ENCODE measurements at regions not wholly inside any gene's neighbourhood (a gene's known extent, or its start where the extent isn't known, plus 50 kb on each side); places are given as distances from the start of the nearest gene placed in this dataset.

- ChIA-PET POLR2A (no interaction called here), CTCF (no interaction called here)
- Histone ChIP-seq H3K9me3 (no peaks in the 10 kb centered on the region), H4K20me1 (ENCODE audit: insufficient read depth) (no peaks in the 10 kb centered on the region), H3K9ac (no peak overlapping the region), H3K79me2 (ENCODE audit: insufficient read depth) (no peaks in the 10 kb centered on the region), H3F3A (replicated peaks; ENCODE audit: insufficient read depth) (no peaks in the 10 kb centered on the region), H3K9me2 (no peaks in the 10 kb centered on the region), H3K4me3 (ENCODE audit: low read depth in 2 of 2, low read length in 1 of 2) (no peak overlapping the region), H2AFZ (ENCODE audit: low read depth) (no peak overlapping the region), H3K4me1 (ENCODE audit: control insufficient read depth in 1 of 2, insufficient read depth in 2 of 2, low read depth in 1 of 2, low read length in 1 of 2) (peaks cover 0 to 6% of the 10 kb centered on the region in 2 experiments; a peak in 3 of 4 replicates), H3K36me3 (replicated peaks in 1 of 2; ENCODE audit: control insufficient read depth in 1 of 2, insufficient read depth in 2 of 2, low read length in 1 of 2) (no peaks in the 10 kb centered on the region), H3K27ac (ENCODE audit: low read depth in 2 of 2, low read length in 1 of 2) (no peak overlapping the region), H3K4me2 (no peak overlapping the region), H3K27me3 (ENCODE audit: insufficient read depth) (no peaks in the 10 kb centered on the region)
- no peak for DNase-seq
- 97% methylated on average over 3 of the region's 3 CpGs for WGBS (ENCODE audit: low lambda C conversion rate)
- TF ChIP-seq NFIC (IDR thresholded peaks at IDR 0.05; ENCODE audit: borderline replicate concordance) (no peak), YY1 (IDR thresholded peaks at IDR 0.05; ENCODE audit: low read depth) (no peak), FOXM1 (IDR thresholded peaks at IDR 0.05; ENCODE audit: low read depth) (no peak)
- TF ChIP-seq, protein P1, sequence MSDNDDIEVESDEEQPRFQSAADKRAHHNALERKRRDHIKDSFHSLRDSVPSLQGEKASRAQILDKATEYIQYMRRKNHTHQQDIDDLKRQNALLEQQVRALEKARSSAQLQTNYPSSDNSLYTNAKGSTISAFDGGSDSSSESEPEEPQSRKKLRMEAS (IDR thresholded peaks at IDR 0.05; ENCODE audit: low read depth), result no peak
Observed at GRCh38 chr4:123278755-123279154, 117.8 kb upstream of the SPRY1 start.

DNA sequence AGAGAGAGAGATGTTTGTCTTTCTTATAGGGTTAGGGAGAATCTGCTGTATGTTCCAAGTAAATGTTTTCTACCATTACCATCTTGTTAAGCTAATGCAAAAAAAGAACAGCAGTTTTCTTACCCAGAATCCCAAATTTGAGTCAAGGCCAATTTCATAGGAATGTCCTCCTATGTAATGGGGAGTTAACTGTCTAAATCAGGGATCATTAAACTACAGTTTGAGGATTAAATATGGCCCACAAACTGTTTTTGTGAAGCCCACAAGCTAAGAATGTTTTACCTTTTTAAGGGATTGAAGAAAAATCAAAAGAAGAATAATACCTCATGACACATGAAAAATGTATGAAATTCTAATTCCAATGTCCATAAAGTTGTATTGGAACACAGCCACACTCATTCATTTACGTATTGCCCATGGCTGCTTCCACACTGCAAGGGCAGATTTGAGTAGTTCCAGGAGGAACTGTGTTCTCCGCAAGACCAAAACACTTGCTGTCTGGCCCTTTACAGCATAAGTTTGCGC lies 113.2 kb upstream of the SPRY1 start:
- no peak for DNase-seq
- peaks cover 0 to 15% of the 10 kb centered on the region in 2 experiments; a peak in 3 of 4 replicates for H3K4me1 ChIP-seq (ENCODE audit: control insufficient read depth in 1 of 2, insufficient read depth in 2 of 2, low read depth in 1 of 2, low read length in 1 of 2)
- peak overlapping the region in 1 of 2 experiments; percentile 24; a peak in 2 of 4 replicates for H3K27ac ChIP-seq (ENCODE audit: low read depth in 2 of 2, low read length in 1 of 2)
- H3F3A ChIP-seq (replicated peaks; ENCODE audit: insufficient read depth), result no peaks in the 10 kb centered on the region
- ChIA-PET POLR2A (no interaction called here), CTCF (no interaction called here)
- peaks cover 0 to 2% of the 10 kb centered on the region in 2 experiments for H3K36me3 ChIP-seq (replicated peaks in 1 of 2; ENCODE audit: control insufficient read depth in 1 of 2, insufficient read depth in 2 of 2, low read length in 1 of 2)
- no peak for TF ChIP-seq RAD21 (IDR thresholded peaks at IDR 0.05; ENCODE audit: low read length)
- no peak for TF ChIP-seq IRF3 (IDR thresholded peaks at IDR 0.05; ENCODE audit: low read depth, low read length)
- TF ChIP-seq JUND (IDR thresholded peaks at IDR 0.05), result no peak
- no peak for TF ChIP-seq ZBTB33 (IDR thresholded peaks at IDR 0.05; ENCODE audit: borderline replicate concordance, low read depth)
- TF ChIP-seq POLR2AphosphoS5 (IDR thresholded peaks at IDR 0.05; ENCODE audit: low read depth, low read length), result no peak
- TF ChIP-seq RFX5 (IDR thresholded peaks at IDR 0.05; ENCODE audit: low read length), result no peak
- no peak overlapping the region for H3K4me2 ChIP-seq
- WGBS (ENCODE audit: low lambda C conversion rate), result 93% methylated on average over 3 of the region's 3 CpGs
- H2AFZ ChIP-seq (ENCODE audit: low read depth), result no peak overlapping the region
- no peaks in the 10 kb centered on the region for H3K27me3 ChIP-seq (ENCODE audit: insufficient read depth)
- no peak overlapping the region for H3K9ac ChIP-seq
- H3K9me2 ChIP-seq, result no peaks in the 10 kb centered on the region
- H4K20me1 ChIP-seq (ENCODE audit: insufficient read depth), result no peaks in the 10 kb centered on the region
- H3K9me3 ChIP-seq, result no peaks in the 10 kb centered on the region
- H3K4me3 ChIP-seq (ENCODE audit: low read depth in 2 of 2, low read length in 1 of 2), result no peak overlapping the region
- H3K79me2 ChIP-seq (ENCODE audit: insufficient read depth), result no peaks in the 10 kb centered on the region

Data from SK-N-SH (cell line).